HG02852 (cell line): ENCODE measurements at regions not wholly inside any gene's neighbourhood (a gene's known extent, or its start where the extent isn't known, plus 50 kb on each side); places are given as distances from the start of the nearest gene placed in this dataset.
"Not testable (repeated sequence)": the region's sequence is repeated elsewhere in the genome, so short reads cannot be mapped to it uniquely, and the experiment has no call there.

Experiments
- ATAC-seq: cut with Tn5 transposase; IDR thresholded peaks from one replicate; pipeline ENCODE4 v1.9.1; 2021; ENCODE audit warnings: mild to moderate bottlenecking, moderate library complexity; ENCODE audit not compliant: unreplicated experiment

GRCh38 chr5:71771191-71771590 is 52.1 kb downstream of the CARTPT start:
- ATAC-seq = no peak

DNA sequence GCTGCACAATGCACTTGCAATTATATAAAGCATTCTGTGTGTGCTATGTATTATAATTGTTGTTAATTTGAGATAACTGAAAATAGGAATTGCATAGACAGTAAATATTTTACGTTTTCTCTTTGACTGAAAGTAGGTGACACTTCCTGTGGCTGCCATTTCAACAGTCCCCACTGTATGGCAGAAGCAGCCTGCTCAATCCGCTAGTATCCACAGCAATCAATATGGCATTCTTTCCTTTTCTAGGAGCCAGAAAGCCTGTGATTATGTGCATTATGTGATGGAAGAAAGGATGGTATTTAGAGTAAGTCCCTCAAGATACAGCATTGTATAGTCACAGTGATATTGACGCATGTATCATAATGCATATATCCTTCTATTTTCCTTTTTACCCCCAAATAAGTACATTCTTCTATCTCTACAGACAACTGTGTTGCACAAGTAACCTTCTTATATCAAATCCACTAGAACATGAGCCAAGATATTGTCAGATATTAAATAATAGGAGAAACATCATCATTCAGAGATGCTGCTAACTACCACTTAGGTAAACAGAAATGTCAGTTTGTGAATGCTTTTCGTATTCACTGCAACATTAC is 59.7 kb downstream of the CARTPT start:
- no peak for ATAC-seq

DNA sequence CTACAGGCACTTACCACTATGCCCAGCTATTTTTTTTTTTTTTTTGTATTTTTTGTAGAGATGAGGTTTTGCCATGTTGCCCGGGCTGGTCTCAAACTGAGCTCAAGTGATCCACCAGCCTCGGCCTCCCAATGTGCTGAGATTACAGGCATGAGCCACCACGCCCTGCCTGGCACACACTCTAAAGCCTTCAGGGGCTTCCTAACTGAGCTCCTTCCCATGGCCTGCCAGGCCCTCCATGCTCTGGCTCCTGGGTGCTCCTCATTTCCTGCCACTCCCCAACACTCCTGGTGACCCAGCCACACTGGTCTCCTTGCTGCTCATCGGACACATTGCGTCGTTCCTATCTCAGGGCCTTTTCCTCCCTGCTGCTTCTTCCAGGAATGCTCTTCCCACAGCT is 61.5 kb downstream of the CARTPT start:
- no peak for ATAC-seq

DNA sequence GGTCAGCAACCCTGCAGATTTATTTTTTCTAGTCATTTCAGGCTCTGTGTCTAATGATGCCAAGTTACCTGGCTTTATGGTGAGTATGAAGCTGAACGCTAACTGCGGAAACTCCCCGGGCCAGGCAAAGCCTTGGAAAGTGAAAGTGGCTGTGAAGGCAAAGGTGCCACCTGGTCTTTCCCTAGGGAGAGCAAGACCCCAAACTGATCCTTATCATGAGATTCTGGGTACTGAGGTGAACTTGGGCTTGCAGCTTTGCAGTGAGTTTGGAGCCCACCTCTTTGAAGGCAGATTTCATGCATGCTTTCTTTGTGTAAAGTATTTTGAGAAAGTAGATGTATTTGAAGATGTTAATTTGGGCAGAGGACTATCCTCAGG is 63.3 kb downstream of the CARTPT start:
- peak; percentile 8 for ATAC-seq

- ATAC-seq = peak; percentile 99
Observed at GRCh38 chr5:71782771-71783770, 64.0 kb downstream of the CARTPT start.

GRCh38 chr5:71783891-71784290 is 64.8 kb downstream of the CARTPT start:
- ATAC-seq = no peak

DNA sequence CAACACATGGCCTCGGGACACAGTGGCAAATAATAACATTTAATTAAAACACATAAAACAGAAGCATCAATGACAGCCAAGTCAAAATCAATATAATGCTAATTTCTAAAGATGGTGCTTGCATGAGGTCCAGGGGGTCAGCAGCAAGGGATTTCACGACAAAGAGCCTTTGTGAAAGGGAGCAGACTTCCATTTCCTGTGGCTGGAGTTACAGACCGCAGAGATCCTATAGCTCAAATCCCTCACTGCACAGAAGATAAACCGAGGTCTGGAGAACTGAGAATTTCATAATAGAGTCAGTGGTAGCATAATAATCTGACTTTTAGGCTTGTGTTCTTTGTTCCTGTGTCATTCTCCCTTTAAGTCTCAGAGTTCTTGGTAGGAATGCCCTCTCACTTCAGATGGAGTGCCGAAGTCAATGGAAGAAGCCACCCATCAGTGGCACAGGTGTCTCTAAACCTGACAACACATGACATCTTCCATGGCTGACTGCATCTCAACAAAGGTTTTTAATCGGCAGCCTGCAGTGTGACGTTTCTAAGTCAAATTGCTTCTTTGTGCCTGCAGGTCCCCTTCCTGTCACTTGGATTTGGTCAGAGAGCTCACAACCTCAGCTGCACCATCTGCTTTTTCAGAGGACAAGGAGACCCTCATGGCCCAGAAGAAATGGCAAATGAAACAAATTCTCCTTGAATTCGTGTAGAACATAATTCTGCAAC is 67.4 kb downstream of the CARTPT start:
- ATAC-seq = no peak

DNA sequence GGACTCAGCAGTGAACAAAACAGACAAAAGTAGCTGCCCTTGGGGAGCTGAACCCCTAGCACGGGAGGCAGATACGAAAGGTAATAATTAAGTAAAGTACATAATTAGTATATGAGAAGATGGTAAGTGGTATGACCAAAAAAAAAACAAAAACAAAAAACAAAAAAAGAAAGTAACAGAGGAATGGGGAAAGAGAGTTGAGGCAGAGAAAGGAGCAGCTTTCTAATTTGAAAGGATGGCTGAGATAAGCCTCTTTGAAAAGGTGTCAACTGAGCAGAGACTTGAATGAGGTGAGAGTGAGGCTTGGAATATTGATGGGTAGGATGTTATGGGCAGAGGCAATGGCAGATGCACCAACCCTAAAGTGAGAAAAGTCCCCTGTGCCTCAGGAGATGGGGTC is 69.7 kb downstream of the CARTPT start:
- ATAC-seq = no peak

DNA sequence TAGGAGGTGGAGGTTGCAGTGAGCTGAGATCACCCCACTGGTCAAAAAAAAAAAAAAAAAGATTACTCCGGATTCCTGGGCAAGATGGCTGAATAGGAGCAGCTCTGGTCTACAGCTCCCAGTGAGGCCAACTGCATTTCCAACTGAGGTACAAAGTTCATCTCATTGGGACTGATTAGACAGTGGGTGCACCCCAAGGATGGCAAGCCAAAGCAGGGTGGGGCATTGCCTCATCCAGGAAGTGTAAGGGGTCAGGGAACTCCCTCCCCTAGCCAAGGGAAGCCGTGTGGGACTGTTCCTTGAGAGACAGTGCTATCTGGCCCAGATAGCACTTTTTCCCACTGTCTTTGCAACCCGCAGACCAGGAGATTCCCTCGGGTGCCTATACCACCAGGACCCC is 70.7 kb downstream of the CARTPT start:
- no peak for ATAC-seq

- ATAC-seq = no peak
Observed at GRCh38 chr5:71790433-71790832, 71.4 kb downstream of the CARTPT start.

DNA sequence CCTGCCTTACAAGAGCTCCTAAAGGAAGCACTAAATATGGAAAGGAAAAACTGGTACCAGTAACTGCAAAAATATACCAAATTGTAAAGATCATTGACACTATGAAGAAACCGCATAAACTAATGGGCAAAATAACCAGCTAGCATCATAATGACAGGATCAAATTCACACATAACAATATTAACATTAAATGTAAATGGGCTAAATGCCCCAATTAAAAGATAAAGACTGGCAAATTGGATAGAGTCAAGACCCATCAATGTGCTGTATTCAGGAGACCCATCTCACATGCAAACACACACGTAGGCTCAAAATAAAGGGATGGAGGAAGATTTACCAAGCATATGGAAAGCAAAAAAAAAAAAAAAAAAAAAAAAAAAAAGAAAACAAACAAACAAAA is 73.0 kb downstream of the CARTPT start:
- not testable (repeated sequence) for ATAC-seq

- no peak for ATAC-seq
Observed at GRCh38 chr5:71794061-71794695, 75.1 kb downstream of the CARTPT start.

GRCh38 chr5:71802673-71803072 is 83.6 kb downstream of the CARTPT start:
- no peak for ATAC-seq

DNA sequence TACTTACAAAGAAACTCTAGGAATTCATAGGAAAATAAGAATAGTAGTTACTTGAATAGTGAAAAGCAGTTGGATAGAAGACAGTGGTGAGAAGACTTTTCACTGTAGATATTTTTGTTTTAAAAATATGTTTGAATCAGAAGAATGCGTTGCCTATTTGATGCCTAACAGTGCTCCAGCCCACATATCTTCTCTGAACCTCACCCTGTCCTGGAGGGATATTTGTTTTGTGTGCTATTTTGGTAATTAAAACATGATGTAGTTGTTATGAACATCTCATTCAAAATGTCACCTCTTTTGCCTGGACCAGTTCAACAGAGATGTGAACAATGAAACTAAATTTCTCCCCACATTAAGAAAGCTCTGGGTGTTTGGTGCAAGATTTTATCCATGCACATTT is 87.6 kb downstream of the CARTPT start:
- no peak for ATAC-seq

GRCh38 chr5:71807909-71808308 is 88.8 kb downstream of the CARTPT start:
- ATAC-seq = no peak

DNA sequence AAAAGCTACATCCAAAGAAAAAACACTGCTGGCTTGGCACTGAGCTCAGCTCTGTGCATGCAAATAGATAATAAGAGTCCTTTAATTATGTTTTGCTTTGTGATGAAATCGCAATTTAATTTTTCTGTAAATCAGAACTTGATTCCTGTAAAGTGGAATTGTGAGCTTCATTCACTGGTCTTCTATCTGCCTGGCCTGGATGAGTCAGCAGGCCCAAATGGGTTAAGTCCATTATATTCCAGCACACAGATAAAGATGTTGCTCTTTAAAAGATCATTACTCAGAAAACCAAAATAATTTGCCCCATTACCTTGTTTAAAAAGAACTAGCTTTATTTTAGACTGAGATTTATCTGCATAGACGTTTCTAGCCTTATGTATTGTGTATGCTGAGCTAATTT is 90.4 kb downstream of the CARTPT start:
- ATAC-seq = no peak

GRCh38 chr5:71810023-71810422 is 90.9 kb downstream of the CARTPT start:
- ATAC-seq = no peak

DNA sequence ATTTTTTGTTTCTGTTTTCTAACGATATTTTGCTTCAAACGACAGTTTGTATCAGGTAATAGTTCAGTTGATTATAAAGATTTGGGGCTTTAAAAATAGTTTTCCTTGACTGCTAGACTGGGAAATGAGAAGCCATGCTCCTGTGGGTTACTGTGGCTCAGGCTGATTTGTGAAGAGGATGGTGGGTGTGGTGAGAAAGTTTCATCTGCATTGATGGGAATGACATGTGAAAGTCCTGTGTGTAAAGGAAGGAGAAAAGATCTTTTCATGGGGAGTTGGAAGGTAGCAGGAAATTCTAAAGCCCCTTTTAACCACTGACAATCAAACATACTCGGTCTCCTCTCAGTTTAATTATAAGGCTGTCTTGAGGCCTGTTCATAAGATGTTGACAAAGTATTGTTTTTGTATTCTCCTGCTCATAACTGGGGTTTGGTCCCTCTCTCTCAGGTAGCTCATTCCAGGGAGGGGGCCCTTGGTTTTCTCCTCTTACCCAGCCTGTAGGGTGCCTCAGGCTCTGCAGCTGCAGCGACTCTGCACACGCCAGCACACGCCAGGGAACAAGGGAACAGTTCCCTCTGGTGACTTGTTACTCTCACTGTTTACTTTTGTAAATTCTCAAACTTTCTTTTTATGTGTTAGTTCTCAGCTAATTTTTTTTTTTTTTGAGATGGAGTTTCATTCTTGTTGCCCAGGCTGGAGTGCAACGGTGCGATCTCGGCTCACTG is 91.6 kb downstream of the CARTPT start:
- ATAC-seq = no peak

DNA sequence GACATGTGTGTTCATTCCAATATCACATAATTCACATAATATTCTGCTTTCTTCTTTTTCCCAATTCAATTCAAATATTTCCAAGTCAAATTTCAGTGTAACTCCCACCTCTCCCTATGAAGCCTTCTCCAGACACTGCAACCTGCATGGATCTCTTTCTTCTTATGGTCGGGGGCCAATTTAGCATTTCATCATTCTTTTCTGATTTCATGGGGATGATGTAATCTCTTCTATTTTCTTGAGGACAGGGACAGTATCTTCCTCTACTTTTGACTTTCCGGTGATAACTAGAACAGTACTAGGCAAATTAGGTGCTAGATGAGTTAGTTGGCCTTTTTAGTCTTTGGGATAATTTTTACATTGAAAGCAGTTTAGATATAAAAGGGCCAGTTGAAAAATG is 92.7 kb downstream of the CARTPT start:
- no peak for ATAC-seq

DNA sequence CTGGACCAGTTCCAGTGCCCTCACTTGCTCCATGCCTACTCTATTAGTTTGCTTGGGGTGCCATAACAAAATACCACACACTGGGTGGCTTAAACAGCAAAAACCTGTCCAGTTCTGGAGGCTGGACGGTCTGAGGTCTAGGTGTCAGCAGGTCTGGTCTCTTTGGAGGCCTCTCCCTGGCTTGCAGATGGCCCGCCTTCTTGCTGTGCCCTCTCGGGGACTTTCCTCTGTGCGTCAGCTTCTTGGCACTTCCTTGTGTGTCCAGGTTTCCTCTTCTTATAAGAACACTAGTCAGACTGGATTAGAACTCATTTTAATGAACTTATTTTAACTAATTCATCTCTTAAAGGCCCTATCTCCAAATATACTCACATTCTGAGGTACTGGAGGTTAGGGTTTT is 97.2 kb downstream of the CARTPT start:
- no peak for ATAC-seq

DNA sequence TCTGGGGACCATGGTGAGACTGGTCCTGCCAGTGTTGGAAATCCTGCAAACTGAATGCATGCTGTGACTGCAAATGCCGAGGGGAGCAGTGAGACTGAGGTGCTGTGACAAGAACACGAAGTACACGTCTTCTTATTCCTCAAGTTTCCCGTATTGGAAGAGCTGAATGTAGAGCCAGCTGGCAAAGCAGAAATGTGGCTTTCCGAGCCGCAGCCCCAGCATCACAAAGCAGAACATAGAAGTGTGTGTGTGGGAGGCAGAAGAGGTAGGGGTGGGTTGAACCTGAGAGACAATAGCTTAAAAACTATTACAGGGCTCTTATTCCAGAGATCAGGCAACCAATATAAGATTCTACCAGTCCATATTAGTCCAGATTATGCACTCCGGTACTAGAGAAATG is 98.8 kb downstream of the CARTPT start:
- no peak for ATAC-seq
